GM12873 (cell line): ENCODE measurements at regions not wholly inside any gene's neighbourhood (a gene's known extent, or its start where the extent isn't known, plus 50 kb on each side); places are given as distances from the start of the nearest gene placed in this dataset.

ENCODE experiments used
- TF ChIP-seq, protein P1 (sequence below): IDR thresholded peaks from 2 replicates; pipeline ENCODE4 v1.5.1; 2012; ENCODE audit warnings: low read depth, mild to moderate bottlenecking, moderate library complexity, low read length, control low read depth; ENCODE audit not compliant: insufficient read depth; ENCODE audit errors: missing control alignments

DNA sequence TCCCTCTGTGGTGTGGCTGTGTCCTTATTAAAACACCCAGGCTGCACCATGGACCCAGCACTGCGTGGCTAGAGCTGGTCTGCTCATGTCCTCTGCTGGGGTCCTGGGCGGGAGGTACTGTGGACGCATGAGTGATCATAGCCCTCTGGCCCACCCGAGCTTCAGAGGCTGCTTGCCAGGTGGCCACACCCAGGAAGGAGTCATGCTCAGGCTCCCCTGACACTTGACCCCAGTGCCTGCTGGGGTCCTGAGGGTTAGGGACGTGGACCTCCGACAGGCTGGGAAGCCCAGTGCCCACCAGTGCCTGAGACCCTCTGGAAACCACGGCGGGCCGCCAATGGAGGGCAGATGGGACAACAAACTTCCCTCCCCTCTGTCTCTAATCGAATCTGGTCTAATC is 66.3 kb upstream of the HS6ST1 start:
- TF ChIP-seq, protein P1, sequence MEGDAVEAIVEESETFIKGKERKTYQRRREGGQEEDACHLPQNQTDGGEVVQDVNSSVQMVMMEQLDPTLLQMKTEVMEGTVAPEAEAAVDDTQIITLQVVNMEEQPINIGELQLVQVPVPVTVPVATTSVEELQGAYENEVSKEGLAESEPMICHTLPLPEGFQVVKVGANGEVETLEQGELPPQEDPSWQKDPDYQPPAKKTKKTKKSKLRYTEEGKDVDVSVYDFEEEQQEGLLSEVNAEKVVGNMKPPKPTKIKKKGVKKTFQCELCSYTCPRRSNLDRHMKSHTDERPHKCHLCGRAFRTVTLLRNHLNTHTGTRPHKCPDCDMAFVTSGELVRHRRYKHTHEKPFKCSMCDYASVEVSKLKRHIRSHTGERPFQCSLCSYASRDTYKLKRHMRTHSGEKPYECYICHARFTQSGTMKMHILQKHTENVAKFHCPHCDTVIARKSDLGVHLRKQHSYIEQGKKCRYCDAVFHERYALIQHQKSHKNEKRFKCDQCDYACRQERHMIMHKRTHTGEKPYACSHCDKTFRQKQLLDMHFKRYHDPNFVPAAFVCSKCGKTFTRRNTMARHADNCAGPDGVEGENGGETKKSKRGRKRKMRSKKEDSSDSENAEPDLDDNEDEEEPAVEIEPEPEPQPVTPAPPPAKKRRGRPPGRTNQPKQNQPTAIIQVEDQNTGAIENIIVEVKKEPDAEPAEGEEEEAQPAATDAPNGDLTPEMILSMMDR: no peak

DNA sequence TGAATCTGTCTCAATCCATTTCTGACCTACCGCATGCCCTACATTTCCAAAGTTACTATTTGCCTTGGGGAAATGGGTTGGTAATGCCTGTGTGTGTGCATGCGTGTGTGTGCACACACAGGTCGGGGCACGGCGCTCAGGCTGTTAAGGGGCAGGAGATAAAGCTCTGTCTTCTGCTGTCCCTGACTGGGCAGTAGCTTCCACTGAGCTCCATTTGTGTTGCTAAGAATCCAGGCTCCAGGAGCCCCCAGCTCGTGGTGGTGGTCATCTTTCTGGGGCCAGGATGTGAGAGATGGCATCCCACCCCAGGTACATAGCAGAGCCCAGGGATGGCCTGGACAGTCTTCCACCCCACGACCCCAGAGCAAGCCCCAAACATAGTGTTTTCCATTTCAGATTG is 66.7 kb upstream of the HS6ST1 start:
- TF ChIP-seq, protein P1: no peak

DNA sequence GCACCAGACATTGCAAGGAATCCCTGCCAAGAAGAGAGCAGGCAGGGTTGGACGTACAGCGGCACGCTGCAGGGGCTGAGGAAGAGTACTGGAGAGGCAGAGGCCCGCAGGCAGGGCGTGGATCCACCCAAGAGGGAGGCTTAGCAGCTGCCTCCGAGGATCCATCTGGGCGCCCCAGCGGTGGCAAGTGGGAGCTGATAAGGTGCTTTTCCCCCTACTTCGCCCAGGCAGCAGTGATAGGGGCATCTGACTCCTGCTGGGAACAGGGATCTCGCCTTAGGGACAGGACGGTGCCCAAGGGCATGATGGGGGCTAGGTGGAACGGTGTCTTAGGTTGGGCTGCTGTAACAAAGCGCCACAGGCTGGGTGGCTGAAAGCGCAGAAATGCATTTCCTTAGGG is 67.4 kb upstream of the HS6ST1 start:
- TF ChIP-seq, protein P1: no peak

DNA sequence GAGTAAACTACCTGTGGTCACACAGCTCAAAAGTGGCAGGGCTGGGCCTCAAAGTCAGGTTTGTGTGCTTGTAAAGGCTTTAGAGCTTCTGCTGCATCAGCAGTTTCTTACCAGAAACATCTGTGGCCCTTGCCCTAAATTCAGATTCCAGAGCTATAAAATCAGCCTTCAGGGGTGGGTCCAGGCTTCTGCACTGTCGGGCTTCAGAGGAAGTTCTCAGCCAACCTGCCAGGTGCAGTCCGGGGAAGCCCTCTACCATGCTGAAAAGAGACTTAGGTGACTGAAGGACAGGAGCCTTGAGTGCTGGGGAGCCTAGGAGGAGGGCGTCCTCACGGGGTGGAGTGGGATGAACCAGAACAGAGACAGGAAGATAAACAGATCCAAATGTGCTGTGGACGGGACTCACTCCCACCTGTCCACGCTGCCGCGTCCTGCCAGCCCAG is 69.9 kb upstream of the HS6ST1 start:
- TF ChIP-seq, protein P1: no peak

DNA sequence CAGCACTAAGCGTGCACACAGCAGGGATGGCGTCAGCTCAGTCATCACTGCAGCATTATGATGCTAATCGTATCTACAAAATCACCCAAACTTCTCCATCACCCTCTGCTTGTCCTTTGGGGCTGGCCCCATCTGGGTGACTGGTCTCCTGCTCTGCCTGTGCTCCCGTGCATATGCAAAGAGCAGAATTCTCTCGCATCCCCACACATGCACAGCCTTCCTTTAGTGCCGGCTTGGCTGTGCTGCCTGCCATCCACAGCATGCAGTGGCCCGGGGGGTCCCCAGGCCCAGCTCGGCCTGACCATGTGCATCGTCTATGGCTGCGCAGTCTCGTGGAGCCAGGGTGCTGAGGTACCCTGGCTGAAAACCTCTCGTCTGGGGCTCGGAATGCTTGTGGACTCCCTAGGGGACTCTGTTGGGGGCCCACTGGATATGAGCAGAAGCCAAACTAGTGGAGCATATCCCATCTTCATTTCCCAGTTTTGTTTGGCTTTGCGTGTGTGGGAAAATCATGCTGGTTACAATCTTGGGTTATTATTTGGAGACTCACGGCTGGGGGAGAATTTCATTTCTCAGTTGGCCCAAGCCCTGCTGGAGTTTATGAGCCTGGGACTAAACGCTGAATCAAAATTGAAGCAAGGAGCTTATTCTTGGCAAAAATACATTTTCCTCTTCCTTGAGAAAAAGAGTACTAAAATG is 70.9 kb upstream of the HS6ST1 start:
- TF ChIP-seq, protein P1: no peak

GRCh38 chr2:128390256-128390990 is 71.8 kb upstream of the HS6ST1 start:
- TF ChIP-seq, protein P1: no peak

DNA sequence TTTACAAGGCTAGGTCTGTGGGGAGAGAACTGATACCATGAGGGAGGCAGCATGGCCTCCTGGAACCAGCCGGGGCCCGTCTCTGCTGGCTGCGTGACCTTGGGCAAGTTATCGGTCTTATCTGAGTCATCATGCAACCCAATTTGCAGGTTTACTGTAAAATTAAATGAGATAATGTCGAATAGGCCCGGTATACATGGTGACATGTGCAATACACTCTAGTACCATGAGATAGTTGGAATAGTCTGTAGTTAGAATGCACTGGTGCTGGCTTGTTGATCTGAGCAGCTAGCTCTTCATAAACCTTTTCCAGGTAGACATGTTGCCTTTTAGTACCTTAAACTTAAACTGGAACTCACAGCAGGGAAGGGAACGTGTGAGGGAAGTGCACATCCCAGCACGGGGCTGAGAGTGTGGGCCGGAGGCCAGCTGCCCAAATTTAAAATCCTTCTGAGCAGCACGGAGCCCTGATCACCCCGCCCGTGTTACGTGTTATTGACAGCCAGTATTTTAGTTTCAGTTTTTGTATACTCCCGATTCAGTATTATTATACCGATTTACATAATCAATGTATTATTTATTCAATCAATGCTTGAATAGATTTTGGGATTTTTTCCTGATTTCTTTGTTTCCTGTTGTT is 72.4 kb upstream of the HS6ST1 start:
- TF ChIP-seq, protein P1: no peak
